Sigmoid colon (tissue), 6 donors: ENCODE measurements at regions not wholly inside any gene's neighbourhood (a gene's known extent, or its start where the extent isn't known, plus 50 kb on each side); places are given as distances from the start of the nearest gene placed in this dataset.

Experiments used
- DNase-seq: peaks from one replicate; pipeline ENCODE4 v3.0.0-alpha.2; 2019
- H3K27ac ChIP-seq, 4 donors: fragments of 200-600 bp; sonication (generic); one replicate each; pipeline ENCODE4 v1.5.1; 2016 to 2019; ENCODE audit warnings: mild to moderate bottlenecking in 1 of 4
- H3K27me3 ChIP-seq, 3 donors: fragments of 200-600 bp; sonication (generic); one replicate each; pipeline ENCODE4 v1.5.1; 2019; ENCODE audit warnings: mild to moderate bottlenecking in 1 of 3
- H3K36me3 ChIP-seq, 4 donors: fragments of 200-600 bp; sonication (generic); one replicate each; pipeline ENCODE4 v1.5.1; 2016 to 2019
- H3K4me1 ChIP-seq, 4 donors: fragments of 200-600 bp; sonication (generic); one replicate each; pipeline ENCODE4 v1.5.1; 2017 to 2019
- H3K4me3 ChIP-seq, 4 donors: fragments of 200-600 bp; sonication (generic); one replicate each; pipeline ENCODE4 v1.5.1; 2017 to 2019; ENCODE audit warnings: mild to moderate bottlenecking in 2 of 4, moderate library complexity in 1 of 4
- H3K9me3 ChIP-seq, 4 donors: fragments of 200-600 bp in 3 of 4; sonication (generic) in 3 of 4; one replicate each; pipeline versions ENCODE4 v1.5.1 to v1.6.1; 2013 to 2019
- EP300 ChIP-seq, 4 donors: sonication (generic); formaldehyde crosslinking; IDR thresholded peaks; one replicate each; pipeline ENCODE4 v1.6.1; 2017; ENCODE audit warnings: antibody characterized with exemption in 4 of 4
- POLR2A ChIP-seq, 2 donors: fragments of 450-650 bp; IDR thresholded peaks; one replicate each; pipeline ENCODE4 v1.6.1; 2016; ENCODE audit warnings: antibody characterized with exemption in 2 of 2, mild to moderate bottlenecking in 2 of 2, moderate library complexity in 2 of 2
- POLR2AphosphoS5 ChIP-seq, 4 donors: sonication (generic); formaldehyde crosslinking; IDR thresholded peaks; one replicate each; pipeline ENCODE4 v1.6.1; 2017; ENCODE audit warnings: antibody characterized with exemption in 4 of 4
- WGBS, 2 donors: extraction: QIAGEN DNeasy Blood & Tissue Kit; methylation state at CpG; one replicate each; pipeline ENCODE4 v1.1.7; 2013; 5-methylcytosine and 5-hydroxymethylcytosine counted together
- intact Hi-C: fragments of 100-400 bp; cut with DNase I; formaldehyde crosslinking; loops from one replicate; pipeline ENCODE4 v1.15.1; 2023
- TF ChIP-seq, protein P1 (sequence below), 4 experiments: fragments of 450-650 bp in 3 of 4; fragments of 200-600 bp in 1 of 4; IDR thresholded peaks; one replicate each; pipeline ENCODE4 v1.5.1; 2016 to 2019; ENCODE audit warnings: antibody characterized with exemption in 4 of 4, mild to moderate bottlenecking in 3 of 4, moderate library complexity in 2 of 4
- donor health status: healthy with polysubstance abuse.
- donor health status: healthy.

DNA sequence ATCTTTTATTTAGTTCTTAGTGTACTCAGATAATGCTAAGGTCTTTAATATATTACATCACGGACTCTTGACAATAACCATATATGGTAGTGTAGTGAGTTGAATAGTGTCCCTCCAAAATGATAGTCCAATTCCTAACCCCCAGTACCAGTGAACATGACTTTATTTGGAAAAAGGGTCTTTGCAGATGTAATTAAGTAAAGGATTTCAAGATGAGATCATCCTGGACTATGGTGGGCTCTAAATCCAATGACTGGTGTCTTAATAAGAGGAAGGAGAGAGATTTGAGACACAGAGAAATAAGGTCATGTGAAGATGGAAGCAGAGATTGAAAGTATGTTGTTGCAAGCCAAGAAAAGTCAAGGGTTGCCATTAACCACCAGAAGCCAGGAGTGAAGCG is 236.5 kb upstream of the DIPK2B start:
- TF ChIP-seq POLR2A (IDR thresholded peaks at IDR 0.05), result no peak
- no peaks in the 10 kb centered on the region for H3K27me3 ChIP-seq
- 89 to 97% methylated on average over 2 of the region's 2 CpGs for WGBS, 2 donors
- no peaks in the 10 kb centered on the region for H3K9me3 ChIP-seq
- no peaks in the 10 kb centered on the region for H3K4me1 ChIP-seq
- H3K36me3 ChIP-seq, result no peaks in the 10 kb centered on the region
- no peak overlapping the region for H3K27ac ChIP-seq
- H3K4me3 ChIP-seq, result no peak overlapping the region
- no peak for DNase-seq
- intact Hi-C loops, result no loop called here

DNA sequence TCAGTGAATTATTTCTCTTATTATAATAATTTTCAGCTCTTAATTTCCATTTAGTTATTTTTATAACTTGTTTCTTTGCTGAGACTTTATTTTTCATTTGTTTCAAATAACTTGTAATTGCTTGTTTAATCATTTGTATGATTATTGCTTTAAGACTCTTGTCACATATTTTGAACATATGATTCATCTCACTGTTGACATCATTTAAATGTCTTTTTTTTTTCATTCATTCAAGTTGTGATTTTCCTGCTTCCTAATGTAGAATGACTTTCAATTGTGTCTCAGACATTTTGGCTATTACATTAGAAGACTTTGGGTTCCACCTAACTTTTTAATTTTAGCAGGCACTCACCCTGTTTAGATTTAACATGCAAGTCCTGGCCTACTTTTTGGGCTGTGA is 234.8 kb upstream of the DIPK2B start:
- Histone ChIP-seq H3K4me3 (no peak overlapping the region), H3K9me3 (no peaks in the 10 kb centered on the region), H3K27me3 (no peaks in the 10 kb centered on the region), H3K4me1 (no peaks in the 10 kb centered on the region), H3K36me3 (no peaks in the 10 kb centered on the region), H3K27ac (no peak overlapping the region)
- DNase-seq, result no peak
- TF ChIP-seq EP300 (IDR thresholded peaks at IDR 0.05), result no peak
- TF ChIP-seq POLR2A (IDR thresholded peaks at IDR 0.05), result no peak
- no peak for TF ChIP-seq POLR2AphosphoS5 (IDR thresholded peaks at IDR 0.05)
- TF ChIP-seq, protein P1, sequence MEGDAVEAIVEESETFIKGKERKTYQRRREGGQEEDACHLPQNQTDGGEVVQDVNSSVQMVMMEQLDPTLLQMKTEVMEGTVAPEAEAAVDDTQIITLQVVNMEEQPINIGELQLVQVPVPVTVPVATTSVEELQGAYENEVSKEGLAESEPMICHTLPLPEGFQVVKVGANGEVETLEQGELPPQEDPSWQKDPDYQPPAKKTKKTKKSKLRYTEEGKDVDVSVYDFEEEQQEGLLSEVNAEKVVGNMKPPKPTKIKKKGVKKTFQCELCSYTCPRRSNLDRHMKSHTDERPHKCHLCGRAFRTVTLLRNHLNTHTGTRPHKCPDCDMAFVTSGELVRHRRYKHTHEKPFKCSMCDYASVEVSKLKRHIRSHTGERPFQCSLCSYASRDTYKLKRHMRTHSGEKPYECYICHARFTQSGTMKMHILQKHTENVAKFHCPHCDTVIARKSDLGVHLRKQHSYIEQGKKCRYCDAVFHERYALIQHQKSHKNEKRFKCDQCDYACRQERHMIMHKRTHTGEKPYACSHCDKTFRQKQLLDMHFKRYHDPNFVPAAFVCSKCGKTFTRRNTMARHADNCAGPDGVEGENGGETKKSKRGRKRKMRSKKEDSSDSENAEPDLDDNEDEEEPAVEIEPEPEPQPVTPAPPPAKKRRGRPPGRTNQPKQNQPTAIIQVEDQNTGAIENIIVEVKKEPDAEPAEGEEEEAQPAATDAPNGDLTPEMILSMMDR (IDR thresholded peaks at IDR 0.05), result no peak
- intact Hi-C loops, result no loop called here

- no peak for DNase-seq
- TF ChIP-seq POLR2AphosphoS5 (IDR thresholded peaks at IDR 0.05) (no peak), EP300 (IDR thresholded peaks at IDR 0.05) (no peak), POLR2A (IDR thresholded peaks at IDR 0.05) (no peak)
- TF ChIP-seq, protein P1 (IDR thresholded peaks at IDR 0.05), result no peak
- no peaks in the 10 kb centered on the region for H3K9me3 ChIP-seq
- H3K36me3 ChIP-seq, result no peaks in the 10 kb centered on the region
- intact Hi-C loops, result no loop called here
- no peak overlapping the region for H3K4me3 ChIP-seq
- no peak overlapping the region for H3K27ac ChIP-seq
- 84 to 89% methylated on average over 1 of the region's 1 CpG for WGBS, 2 donors
- no peaks in the 10 kb centered on the region for H3K27me3 ChIP-seq
- H3K4me1 ChIP-seq, result no peaks in the 10 kb centered on the region
These were observed 233.6 kb upstream of the DIPK2B start for GRCh38 chrX:45434231-45434630.

GRCh38 chrX:45428831-45429230 is 228.2 kb upstream of the DIPK2B start:
- no peaks in the 10 kb centered on the region for H3K4me1 ChIP-seq
- H3K27ac ChIP-seq, result no peak overlapping the region
- no peaks in the 10 kb centered on the region for H3K27me3 ChIP-seq
- intact Hi-C loops, result no loop called here
- TF ChIP-seq POLR2A (IDR thresholded peaks at IDR 0.05), result no peak
- TF ChIP-seq, protein P1 (IDR thresholded peaks at IDR 0.05), result no peak
- TF ChIP-seq POLR2AphosphoS5 (IDR thresholded peaks at IDR 0.05), result no peak
- TF ChIP-seq EP300 (IDR thresholded peaks at IDR 0.05), result no peak
- WGBS, 2 donors, result 83 to 84% methylated on average over 2 of the region's 2 CpGs
- no peaks in the 10 kb centered on the region for H3K9me3 ChIP-seq
- H3K4me3 ChIP-seq, result no peak overlapping the region
- H3K36me3 ChIP-seq, result no peaks in the 10 kb centered on the region
- DNase-seq, result no peak

DNA sequence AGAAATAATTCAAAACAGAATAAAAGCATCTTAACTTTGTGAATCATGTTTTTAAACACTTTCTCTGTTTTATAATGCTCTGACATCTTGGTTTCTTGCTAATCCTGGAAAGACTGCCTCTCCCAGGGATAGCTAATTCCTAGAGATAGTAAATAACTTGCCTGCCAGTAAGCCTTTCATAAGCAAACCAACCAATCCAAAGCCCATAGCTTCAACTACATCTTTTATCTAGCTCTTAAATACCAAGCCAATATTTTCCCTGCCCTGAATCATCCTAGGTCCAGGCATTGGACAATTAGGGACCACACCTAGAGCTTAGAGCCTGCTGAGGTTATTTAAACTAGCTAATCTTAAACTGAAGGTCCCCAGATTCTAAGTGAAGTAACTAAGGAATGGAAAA is 223.7 kb upstream of the DIPK2B start:
- no peaks in the 10 kb centered on the region for H3K27me3 ChIP-seq
- H3K9me3 ChIP-seq, result no peaks in the 10 kb centered on the region
- TF ChIP-seq EP300 (IDR thresholded peaks at IDR 0.05) (no peak), POLR2AphosphoS5 (IDR thresholded peaks at IDR 0.05) (no peak), POLR2A (IDR thresholded peaks at IDR 0.05) (no peak)
- TF ChIP-seq, protein P1 (IDR thresholded peaks at IDR 0.05), result no peak
- H3K4me3 ChIP-seq, result no peak overlapping the region
- H3K36me3 ChIP-seq, result no peaks in the 10 kb centered on the region
- no peaks in the 10 kb centered on the region for H3K4me1 ChIP-seq
- intact Hi-C loops, result no loop called here
- no peak overlapping the region for H3K27ac ChIP-seq
- no peak for DNase-seq
